CD4-positive, alpha-beta T cell (primary cell): ENCODE measurements at regions not wholly inside any gene's neighbourhood (a gene's known extent, or its start where the extent isn't known, plus 50 kb on each side); places are given as distances from the start of the nearest gene placed in this dataset.

Source experiments
- ATAC-seq: fragments of 200-7000 bp; cut with Tn5 transposase; one replicate; pipeline ENCODE4 v1.10.0; 2022; ENCODE audit warnings: mild to moderate bottlenecking; ENCODE audit not compliant: poor library complexity
- CTCF ChIA-PET: fragments of 350-600 bp; sonication (Branson Sonifier 250); formaldehyde crosslinking; loops from one replicate; lab custom pipeline; 2021; ENCODE audit warnings: antibody characterized with exemption, inconsistent platforms; lab: Charles Lee
- POLR2A ChIA-PET: fragments of 350-600 bp; sonication (Branson Sonifier 250); formaldehyde crosslinking; loops from one replicate; lab custom pipeline; 2021; ENCODE audit warnings: antibody characterized with exemption, inconsistent platforms; lab: Charles Lee
- DNase-seq, 14 experiments: peaks; one replicate each; pipeline ENCODE4 v3.0.0-alpha.2; 2013 to 2020; ENCODE audit warnings: mixed read lengths in 2 of 14
- H3K27ac ChIP-seq, 2 donors: one replicate each; pipeline versions ENCODE4 v1.5.1 to v1.7.0; 2013; ENCODE audit warnings: low read length in 2 of 2, low read depth in 1 of 2, mild to moderate bottlenecking in 1 of 2
- H3K27me3 ChIP-seq, 2 experiments: 1 replicate in 1 of 2; 2 replicates in 1 of 2; pipeline versions ENCODE4 v1.6.1 to v1.7.0; 2013; ENCODE audit warnings: low read length in 2 of 2, control low read depth in 1 of 2, mild to moderate bottlenecking in 1 of 2, moderate library complexity in 1 of 2; ENCODE audit not compliant: insufficient read depth in 2 of 2, control insufficient read depth in 1 of 2
- H3K36me3 ChIP-seq: one replicate; pipeline ENCODE4 v1.6.1; 2013; ENCODE audit warnings: low read length, control low read depth; ENCODE audit not compliant: insufficient read depth
- H3K4me1 ChIP-seq: one replicate; pipeline ENCODE4 v1.6.1; 2013; ENCODE audit warnings: low read length, control low read depth; ENCODE audit not compliant: insufficient read depth
- H3K4me3 ChIP-seq: one replicate; pipeline ENCODE4 v1.5.1; 2013; ENCODE audit warnings: mild to moderate bottlenecking, low read length, moderate library complexity
- H3K9me3 ChIP-seq, 2 experiments: 1 replicate in 1 of 2; 2 replicates in 1 of 2; pipeline versions ENCODE4 v1.6.1 to v1.7.0; 2013; ENCODE audit warnings: low read length in 2 of 2, mild to moderate bottlenecking in 2 of 2, control low read depth in 1 of 2, moderate library complexity in 1 of 2; ENCODE audit not compliant: control insufficient read depth in 1 of 2, insufficient read depth in 1 of 2
- H3K27ac Mint-ChIP-seq: one replicate; pipeline ENCODE4 v1.8.0; 2020; ENCODE audit warnings: mixed read lengths
- H3K27me3 Mint-ChIP-seq: one replicate; pipeline ENCODE4 v1.8.0; 2021; ENCODE audit warnings: mixed read lengths
- H3K36me3 Mint-ChIP-seq: one replicate; pipeline ENCODE4 v1.8.0; 2021; ENCODE audit warnings: low read depth, mixed read lengths
- H3K4me1 Mint-ChIP-seq: one replicate; pipeline ENCODE4 v1.8.0; 2021; ENCODE audit warnings: low read depth, mixed read lengths
- H3K4me3 Mint-ChIP-seq: one replicate; pipeline ENCODE4 v1.8.0; 2020; ENCODE audit warnings: mild to moderate bottlenecking, mixed read lengths
- H3K9me3 Mint-ChIP-seq: one replicate; pipeline ENCODE4 v1.8.0; 2020; ENCODE audit warnings: mixed read lengths
- CTCF ChIP-seq: fragments of 200-600 bp; IDR thresholded peaks from one replicate; pipeline ENCODE4 v1.8.0; 2022; ENCODE audit warnings: antibody characterized with exemption, mild to moderate bottlenecking
- intact Hi-C, 2 experiments: fragments of 100-400 bp; cut with DNase I in 1 of 2; cut with micrococcal nuclease in 1 of 2; formaldehyde crosslinking; loops; one replicate each; pipeline versions ENCODE4 v1.15.1 to v1.9.0; 2023 to 2025; cut with DNase I, micrococcal nuclease

DNA sequence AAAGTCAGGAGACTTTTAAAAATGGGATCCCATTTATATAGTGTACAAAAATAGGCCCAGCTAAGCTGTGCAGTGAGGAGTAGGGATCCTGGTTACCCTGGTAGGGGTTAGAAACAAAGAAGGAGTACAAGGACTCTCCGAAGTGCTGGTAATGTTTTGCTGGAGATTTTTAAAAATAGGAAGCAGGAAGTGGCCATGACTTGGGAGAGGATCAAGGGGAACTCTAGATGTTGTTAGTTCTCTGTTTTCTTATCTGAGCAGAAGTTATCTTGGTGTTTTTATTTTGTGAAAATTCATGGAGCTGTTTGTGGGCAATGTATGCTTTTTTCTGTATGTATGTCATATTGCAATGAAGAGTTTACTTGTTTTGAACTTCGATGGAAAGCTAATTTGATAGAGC is 373.9 kb downstream of the SFMBT2 start:
- H3K36me3 Mint-ChIP-seq, result no peaks in the 10 kb centered on the region
- no peak overlapping the region for H3K4me3 Mint-ChIP-seq
- H3K27ac Mint-ChIP-seq, result no peak overlapping the region
- H3K27me3 Mint-ChIP-seq, result no peaks in the 10 kb centered on the region
- intact Hi-C loops, result no loop called here
- H3K9me3 ChIP-seq, result no peaks in the 10 kb centered on the region
- no peak for TF ChIP-seq CTCF
- no peaks in the 10 kb centered on the region for H3K36me3 ChIP-seq
- H3K9me3 Mint-ChIP-seq, result no peaks in the 10 kb centered on the region
- no peak overlapping the region for H3K27ac ChIP-seq
- no peaks in the 10 kb centered on the region for H3K27me3 ChIP-seq
- H3K4me1 Mint-ChIP-seq, result peaks cover 11% of the 10 kb centered on the region
- POLR2A ChIA-PET, result interaction anchor here (0.9 kb wide), 1 partner anchor 9 kb away, joined by 3 read pairs; no protein-coding TSS in a partner anchor
- CTCF ChIA-PET, result no interaction called here
- H3K4me3 ChIP-seq, result no peak overlapping the region
- ATAC-seq, result no peak
- DNase-seq, result no peak
- peaks cover 12% of the 10 kb centered on the region for H3K4me1 ChIP-seq

GRCh38 chr10:7035126-7035761 is 375.6 kb downstream of the SFMBT2 start:
- Mint-ChIP-seq H3K4me3 (no peak overlapping the region), H3K27ac (no peak overlapping the region), H3K4me1 (peaks cover 11% of the 10 kb centered on the region), H3K9me3 (no peaks in the 10 kb centered on the region), H3K27me3 (no peaks in the 10 kb centered on the region), H3K36me3 (no peaks in the 10 kb centered on the region)
- Histone ChIP-seq H3K27me3 (no peaks in the 10 kb centered on the region), H3K4me1 (peaks cover 15% of the 10 kb centered on the region), H3K36me3 (no peaks in the 10 kb centered on the region), H3K27ac (no peak overlapping the region), H3K9me3 (no peaks in the 10 kb centered on the region), H3K4me3 (no peak overlapping the region)
- TF ChIP-seq CTCF, result no peak
- intact Hi-C loops, result no loop called here
- CTCF ChIA-PET, result interaction anchor here (1.3 kb wide), 1 partner anchor 8 kb away, joined by 3 read pairs; no protein-coding TSS in a partner anchor
- DNase-seq, result peak in 2 of 14 experiments; percentile 32 to 47
- POLR2A ChIA-PET, result no interaction called here
- ATAC-seq, result no peak

DNA sequence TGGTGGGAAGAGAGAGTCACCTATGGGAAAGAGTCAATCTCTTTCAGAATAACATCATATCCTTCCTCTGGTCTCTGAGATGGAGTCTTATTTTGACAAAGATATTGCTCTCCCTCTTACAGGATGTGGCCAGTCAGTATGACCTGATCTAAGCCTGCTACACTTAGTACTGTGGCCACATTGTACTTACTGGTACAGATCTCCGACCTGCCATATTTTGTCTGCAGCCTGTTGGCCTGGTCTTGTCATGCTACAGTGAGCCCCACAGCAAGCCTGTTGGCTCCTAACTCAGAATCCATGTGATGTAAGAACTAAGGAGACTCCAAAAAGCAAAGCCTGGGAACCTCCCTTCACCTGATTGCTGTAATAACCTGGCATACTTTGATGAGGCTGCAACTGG is 377.8 kb downstream of the SFMBT2 start:
- no peak overlapping the region for H3K4me3 Mint-ChIP-seq
- Histone ChIP-seq H3K4me3 (no peak overlapping the region), H3K27ac (no peak overlapping the region), H3K4me1 (peaks cover 20% of the 10 kb centered on the region), H3K9me3 (no peaks in the 10 kb centered on the region), H3K36me3 (no peaks in the 10 kb centered on the region), H3K27me3 (no peaks in the 10 kb centered on the region)
- no peaks in the 10 kb centered on the region for H3K27me3 Mint-ChIP-seq
- H3K9me3 Mint-ChIP-seq, result no peaks in the 10 kb centered on the region
- intact Hi-C loops, result no loop called here
- ChIA-PET POLR2A (no interaction called here), CTCF (no interaction called here)
- TF ChIP-seq CTCF, result no peak
- no peak for ATAC-seq
- no peaks in the 10 kb centered on the region for H3K36me3 Mint-ChIP-seq
- H3K4me1 Mint-ChIP-seq, result peaks cover 11% of the 10 kb centered on the region
- H3K27ac Mint-ChIP-seq, result no peak overlapping the region
- DNase-seq, result peak in 1 of 14 experiments; percentile 43
